ENCODE measurements at regions not wholly inside any gene's neighbourhood (a gene's known extent, or its start where the extent isn't known, plus 50 kb on each side); places are given as distances from the start of the nearest gene placed in this dataset.

DNA sequence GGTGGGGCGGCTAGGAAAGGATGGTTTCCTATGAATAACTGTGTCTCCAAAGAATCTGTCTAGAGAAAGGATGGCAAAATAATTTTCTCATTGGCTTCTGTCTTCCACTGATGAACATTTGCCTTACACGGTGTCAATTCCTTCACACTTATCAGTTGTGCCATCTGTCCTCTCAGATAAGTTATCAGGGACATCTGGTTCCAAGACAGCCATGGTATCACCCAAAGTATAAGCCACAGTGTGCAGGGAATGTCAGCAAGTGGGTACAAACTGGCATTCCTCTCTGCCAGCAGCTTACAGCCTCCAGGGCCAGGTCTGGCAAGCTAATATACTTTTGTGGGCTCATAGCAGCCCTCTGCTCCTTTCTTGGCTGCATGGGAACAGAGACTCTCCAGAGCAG lies 1092.0 kb downstream of the EFNA5 start:
- ATAC-seq (ENCODE audit: low read depth) (no peak), DNase-seq (no peak)
- H3K56ac ChIP-seq (ENCODE audit: extremely low read depth, insufficient read depth, low read length): no peak overlapping the region
- no TSS peak for BruUV-seq (replicated peaks)
- no peaks in the 10 kb centered on the region for H3K4me1 ChIP-seq (ENCODE audit: control insufficient read depth, insufficient read depth, low read length)
- no peak overlapping the region for H2AK5ac ChIP-seq (ENCODE audit: low read depth, low read length)
- TF ChIP-seq, protein P1, sequence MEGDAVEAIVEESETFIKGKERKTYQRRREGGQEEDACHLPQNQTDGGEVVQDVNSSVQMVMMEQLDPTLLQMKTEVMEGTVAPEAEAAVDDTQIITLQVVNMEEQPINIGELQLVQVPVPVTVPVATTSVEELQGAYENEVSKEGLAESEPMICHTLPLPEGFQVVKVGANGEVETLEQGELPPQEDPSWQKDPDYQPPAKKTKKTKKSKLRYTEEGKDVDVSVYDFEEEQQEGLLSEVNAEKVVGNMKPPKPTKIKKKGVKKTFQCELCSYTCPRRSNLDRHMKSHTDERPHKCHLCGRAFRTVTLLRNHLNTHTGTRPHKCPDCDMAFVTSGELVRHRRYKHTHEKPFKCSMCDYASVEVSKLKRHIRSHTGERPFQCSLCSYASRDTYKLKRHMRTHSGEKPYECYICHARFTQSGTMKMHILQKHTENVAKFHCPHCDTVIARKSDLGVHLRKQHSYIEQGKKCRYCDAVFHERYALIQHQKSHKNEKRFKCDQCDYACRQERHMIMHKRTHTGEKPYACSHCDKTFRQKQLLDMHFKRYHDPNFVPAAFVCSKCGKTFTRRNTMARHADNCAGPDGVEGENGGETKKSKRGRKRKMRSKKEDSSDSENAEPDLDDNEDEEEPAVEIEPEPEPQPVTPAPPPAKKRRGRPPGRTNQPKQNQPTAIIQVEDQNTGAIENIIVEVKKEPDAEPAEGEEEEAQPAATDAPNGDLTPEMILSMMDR (conservative IDR thresholded peaks at IDR 0.05; ENCODE audit: low read depth, low read length): no peak
- TF ChIP-seq, protein P2, sequence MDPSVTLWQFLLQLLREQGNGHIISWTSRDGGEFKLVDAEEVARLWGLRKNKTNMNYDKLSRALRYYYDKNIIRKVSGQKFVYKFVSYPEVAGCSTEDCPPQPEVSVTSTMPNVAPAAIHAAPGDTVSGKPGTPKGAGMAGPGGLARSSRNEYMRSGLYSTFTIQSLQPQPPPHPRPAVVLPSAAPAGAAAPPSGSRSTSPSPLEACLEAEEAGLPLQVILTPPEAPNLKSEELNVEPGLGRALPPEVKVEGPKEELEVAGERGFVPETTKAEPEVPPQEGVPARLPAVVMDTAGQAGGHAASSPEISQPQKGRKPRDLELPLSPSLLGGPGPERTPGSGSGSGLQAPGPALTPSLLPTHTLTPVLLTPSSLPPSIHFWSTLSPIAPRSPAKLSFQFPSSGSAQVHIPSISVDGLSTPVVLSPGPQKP (IDR thresholded peaks at IDR 0.05; ENCODE audit: borderline replicate concordance, low read depth, low read length): no peak
- TF ChIP-seq MXI1 (IDR thresholded peaks at IDR 0.05; ENCODE audit: borderline replicate concordance, low read depth, low read length) (no peak), CEBPB (IDR thresholded peaks at IDR 0.05; ENCODE audit: low read depth, low read length) (no peak), RCOR1 (IDR thresholded peaks at IDR 0.05; ENCODE audit: insufficient replicate concordance, low read length) (no peak)
- no peak overlapping the region for H4K8ac ChIP-seq (ENCODE audit: low read depth in 2 of 2, low read length in 2 of 2)
- no peaks in the 10 kb centered on the region for H3K27me3 ChIP-seq (ENCODE audit: control insufficient read depth, insufficient read depth, low read length)
- H3K36me3 ChIP-seq (ENCODE audit: control insufficient read depth, insufficient read depth, low read length): no peaks in the 10 kb centered on the region
- no peak overlapping the region for H3K27ac ChIP-seq (ENCODE audit: insufficient read depth, low read length)
- H2AK9ac ChIP-seq (replicated peaks; ENCODE audit: low read depth, low read length, poor library complexity): no peak overlapping the region
- WGBS, 2 experiments (ENCODE audit: extremely low coverage in 2 of 2, insufficient read length in 1 of 2): 83% methylated on average over 1 of the region's 2 CpGs; no CpG with 5 or more reads in 1 of the 2 experiments
- no peak overlapping the region for H3K23ac ChIP-seq (ENCODE audit: low read depth, low read length)
- H3K18ac ChIP-seq (ENCODE audit: low read depth, low read length): no peak overlapping the region
- in situ Hi-C loops (cut with MboI; ENCODE audit: low sequenced_read_pairs) (no loop called here), intact Hi-C loops (cut with micrococcal nuclease) (no loop called here), dilution Hi-C loops (cut with HindIII; ENCODE audit: low sequenced_read_pairs, unreplicated experiment) (no loop called here)
- H2BK120ac ChIP-seq (ENCODE audit: low read depth, low read length): no peak overlapping the region
- no peak overlapping the region for H2BK20ac ChIP-seq (ENCODE audit: low read depth, low read length)
- no peaks in the 10 kb centered on the region for H3K9me3 ChIP-seq (ENCODE audit: control insufficient read depth, insufficient read depth, low read length)
- ChIA-PET CTCF (no interaction called here), POLR2A (ENCODE audit: unreplicated experiment) (no interaction called here)
- H4K20me1 ChIP-seq (ENCODE audit: insufficient read depth, low read length): no peaks in the 10 kb centered on the region
- no peak overlapping the region for H3K4me3 ChIP-seq (ENCODE audit: insufficient read depth, low read depth, low read length)
- no peak overlapping the region for H3K9ac ChIP-seq (ENCODE audit: low read depth, low read length)
- no peak overlapping the region for H4K5ac ChIP-seq (ENCODE audit: low read depth, low read length)
- no peak overlapping the region for H2BK5ac ChIP-seq (ENCODE audit: low read depth, low read length, poor library complexity, severe bottlenecking)
- H2AFZ ChIP-seq (replicated peaks; ENCODE audit: low read length, poor library complexity): no peak overlapping the region
- H3K4me2 ChIP-seq (ENCODE audit: low read depth, low read length): no peak overlapping the region
- no peak overlapping the region for H3K14ac ChIP-seq (replicated peaks; ENCODE audit: low read depth, low read length)
- no peak overlapping the region for H3K4ac ChIP-seq (ENCODE audit: low read depth, low read length)
- no peaks in the 10 kb centered on the region for H3K79me1 ChIP-seq (ENCODE audit: low read depth in 1 of 2, low read length in 2 of 2)
- no peak overlapping the region for H4K91ac ChIP-seq (ENCODE audit: insufficient read depth, low read depth, low read length)
- no peak overlapping the region for H2BK15ac ChIP-seq (ENCODE audit: low read depth, low read length)
- no peaks in the 10 kb centered on the region for H3K9me1 ChIP-seq (ENCODE audit: insufficient read depth, low read length)

Measured in IMR-90 (cell line).